NCI-H524 (cell line): ENCODE measurements at regions not wholly inside any gene's neighbourhood (a gene's known extent, or its start where the extent isn't known, plus 50 kb on each side); places are given as distances from the start of the nearest gene placed in this dataset.
"Not testable (repeated sequence)": the region's sequence is repeated elsewhere in the genome, so short reads cannot be mapped to it uniquely, and the experiment has no call there.

ENCODE experiments used
- DNase-seq, 2 experiments: peaks; one replicate each; lab custom pipeline; 2025; lab: John Stamatoyannopoulos, UW

- DNase-seq, result no peak
Observed at GRCh38 chr4:107391009-107391629, 328.9 kb downstream of the PAPSS1 start.

GRCh38 chr4:107389965-107390364 lies 330.1 kb downstream of the PAPSS1 start:
- no peak for DNase-seq

- no peak for DNase-seq
Observed at GRCh38 chr4:107388736-107389274, 331.2 kb downstream of the PAPSS1 start.

GRCh38 chr4:107380836-107381438 lies 339.1 kb downstream of the PAPSS1 start:
- DNase-seq, result peak; percentile 7 to 18

GRCh38 chr4:107380190-107380589 lies 339.8 kb downstream of the PAPSS1 start:
- no peak for DNase-seq

- DNase-seq, result peak in 1 of 2 experiments; percentile 4
Observed at GRCh38 chr4:107379054-107379869, 340.8 kb downstream of the PAPSS1 start.

GRCh38 chr4:107376293-107376692 lies 340.2 kb upstream of the DKK2 start:
- DNase-seq, result no peak

GRCh38 chr4:107366900-107367299 lies 330.8 kb upstream of the DKK2 start:
- no peak for DNase-seq

- no peak for DNase-seq
Observed at GRCh38 chr4:107366016-107366735, 330.1 kb upstream of the DKK2 start.

GRCh38 chr4:107363125-107363524 lies 327.0 kb upstream of the DKK2 start:
- no peak for DNase-seq

GRCh38 chr4:107359208-107359607 lies 323.1 kb upstream of the DKK2 start:
- no peak for DNase-seq

- DNase-seq, result peak; percentile 4 to 24
Observed at GRCh38 chr4:107354304-107354703, 318.2 kb upstream of the DKK2 start.

GRCh38 chr4:107351196-107351595 lies 315.1 kb upstream of the DKK2 start:
- no peak for DNase-seq

- no peak for DNase-seq
Observed at GRCh38 chr4:107349732-107350131, 313.6 kb upstream of the DKK2 start.

- no peak for DNase-seq
Observed at GRCh38 chr4:107349266-107349665, 313.2 kb upstream of the DKK2 start.

GRCh38 chr4:107348188-107349050 lies 312.3 kb upstream of the DKK2 start:
- DNase-seq, result no peak

- DNase-seq, result no peak
Observed at GRCh38 chr4:107333518-107333917, 297.4 kb upstream of the DKK2 start.

GRCh38 chr4:107332656-107333055 lies 296.5 kb upstream of the DKK2 start:
- not testable (repeated sequence) for DNase-seq

GRCh38 chr4:107330916-107331315 lies 294.8 kb upstream of the DKK2 start:
- DNase-seq, result no peak

- DNase-seq, result no peak
Observed at GRCh38 chr4:107319386-107319785, 283.3 kb upstream of the DKK2 start.

- DNase-seq, result no peak
Observed at GRCh38 chr4:107318078-107318477, 282.0 kb upstream of the DKK2 start.
